ENCODE measurements at regions not wholly inside any gene's neighbourhood (a gene's known extent, or its start where the extent isn't known, plus 50 kb on each side); places are given as distances from the start of the nearest gene placed in this dataset.

DNA sequence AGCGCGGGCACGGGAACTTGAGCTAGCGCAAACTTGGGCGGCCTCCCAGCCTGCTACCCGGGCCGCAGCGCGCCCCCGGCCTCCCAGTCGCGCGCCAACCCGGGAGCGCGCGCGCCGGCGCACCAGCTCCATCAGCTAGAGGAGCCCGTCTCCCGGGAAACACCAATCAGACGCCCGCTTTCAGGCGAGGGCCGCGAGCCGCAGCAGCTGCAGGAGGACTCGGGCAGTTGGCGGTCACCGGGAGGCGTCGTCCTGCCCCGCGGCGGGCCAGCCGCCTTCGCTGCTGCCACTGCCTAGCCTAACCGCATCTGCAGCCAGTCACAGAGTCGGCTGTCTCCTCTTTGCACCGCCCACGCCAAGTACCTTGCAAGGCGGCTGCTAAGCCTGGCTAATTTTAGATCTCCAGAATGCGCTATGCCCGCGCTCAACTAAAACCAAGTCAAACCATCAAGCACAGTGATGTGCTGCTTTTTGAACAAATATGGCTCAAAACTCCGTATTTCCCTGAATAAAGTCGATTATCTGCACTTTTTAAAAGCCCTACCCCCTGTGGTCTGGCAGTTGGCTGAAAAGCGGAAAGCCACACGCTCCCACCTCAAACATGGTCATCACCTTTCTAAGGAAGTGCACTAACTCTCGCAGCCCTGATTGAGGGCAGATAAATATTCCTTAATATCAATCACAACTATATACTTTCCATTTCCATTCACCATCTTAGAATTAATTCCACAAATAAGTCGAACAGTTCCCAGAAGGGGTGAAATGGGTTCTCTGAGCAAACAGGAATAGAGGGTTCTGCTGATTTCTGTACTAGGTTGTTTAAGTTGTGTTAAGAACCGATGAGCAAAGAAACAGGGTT lies 221.8 kb downstream of the MEF2C start:
- H3K79me2 ChIP-seq (ENCODE audit: control insufficient read depth, low read length): peaks cover 13% of the 10 kb centered on the region
- H4K20me1 ChIP-seq (ENCODE audit: control insufficient read depth, insufficient read depth, low read depth, low read length): peaks cover 6% of the 10 kb centered on the region
- no peak for TF ChIP-seq EZH2phosphoT487 (IDR thresholded peaks at IDR 0.05; ENCODE audit: borderline replicate concordance, low read length)
- peak overlapping the region; percentile 93 for H3K4me2 ChIP-seq (ENCODE audit: low read length)
- H3K9me3 ChIP-seq (ENCODE audit: control insufficient read depth, insufficient read depth, low read length): no peaks in the 10 kb centered on the region
- peaks cover 34% of the 10 kb centered on the region for H3F3A ChIP-seq (ENCODE audit: control insufficient read depth, insufficient read depth)
- H3K27me3 ChIP-seq (ENCODE audit: control insufficient read depth, low read length): peaks cover 54% of the 10 kb centered on the region
- H3K9me2 ChIP-seq (replicated peaks; ENCODE audit: control insufficient read depth, low read length): no peaks in the 10 kb centered on the region
- peak overlapping the region; percentile 50 for H3K27ac ChIP-seq (ENCODE audit: low read depth, low read length)
- no peaks in the 10 kb centered on the region for H3K36me3 ChIP-seq (ENCODE audit: control insufficient read depth, low read length)
- H3K4me3 ChIP-seq (ENCODE audit: low read length): peak overlapping the region; percentile 81
- peaks cover 70% of the 10 kb centered on the region for H3K4me1 ChIP-seq (ENCODE audit: control insufficient read depth, low read length)

DNA sequence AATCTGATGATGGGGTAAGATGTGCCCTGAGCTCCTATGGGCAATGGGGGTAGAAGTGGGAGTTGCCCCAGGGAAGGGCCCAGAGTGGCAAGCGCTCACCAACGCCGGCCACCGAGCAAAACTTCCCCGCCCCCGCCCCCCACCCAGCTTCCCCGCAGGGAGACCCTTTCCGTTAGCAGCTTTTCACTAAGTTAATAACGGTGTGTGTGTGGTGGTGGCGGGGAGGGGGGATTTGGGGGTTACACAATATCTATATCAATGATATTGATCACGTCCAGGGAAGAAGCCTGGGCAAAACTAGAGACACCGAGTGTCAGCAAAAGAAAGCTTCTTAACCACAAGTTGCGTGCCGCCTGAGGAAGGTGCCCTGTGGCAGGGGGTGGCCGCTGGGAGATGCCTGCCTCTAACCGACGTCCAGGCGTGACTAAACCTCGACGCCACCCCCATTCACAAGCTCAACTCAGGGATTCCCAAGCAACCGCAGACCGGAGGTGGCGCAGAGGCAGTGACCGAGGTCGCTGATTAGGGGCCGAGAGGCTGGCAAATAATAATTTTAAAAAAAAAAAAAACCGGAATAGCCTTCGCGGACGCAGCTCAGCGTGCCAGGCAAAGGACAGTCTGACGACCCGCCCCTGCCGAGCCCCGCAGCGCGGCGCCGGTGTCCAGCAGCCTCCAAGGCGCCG lies 222.6 kb downstream of the MEF2C start:
- H3K36me3 ChIP-seq (ENCODE audit: control insufficient read depth, low read length): no peaks in the 10 kb centered on the region
- H3K79me2 ChIP-seq (ENCODE audit: control insufficient read depth, low read length): peaks cover 6% of the 10 kb centered on the region
- no peaks in the 10 kb centered on the region for H3K9me3 ChIP-seq (ENCODE audit: control insufficient read depth, insufficient read depth, low read length)
- H3K27me3 ChIP-seq (ENCODE audit: control insufficient read depth, low read length): peaks cover 49% of the 10 kb centered on the region
- TF ChIP-seq, protein P1, sequence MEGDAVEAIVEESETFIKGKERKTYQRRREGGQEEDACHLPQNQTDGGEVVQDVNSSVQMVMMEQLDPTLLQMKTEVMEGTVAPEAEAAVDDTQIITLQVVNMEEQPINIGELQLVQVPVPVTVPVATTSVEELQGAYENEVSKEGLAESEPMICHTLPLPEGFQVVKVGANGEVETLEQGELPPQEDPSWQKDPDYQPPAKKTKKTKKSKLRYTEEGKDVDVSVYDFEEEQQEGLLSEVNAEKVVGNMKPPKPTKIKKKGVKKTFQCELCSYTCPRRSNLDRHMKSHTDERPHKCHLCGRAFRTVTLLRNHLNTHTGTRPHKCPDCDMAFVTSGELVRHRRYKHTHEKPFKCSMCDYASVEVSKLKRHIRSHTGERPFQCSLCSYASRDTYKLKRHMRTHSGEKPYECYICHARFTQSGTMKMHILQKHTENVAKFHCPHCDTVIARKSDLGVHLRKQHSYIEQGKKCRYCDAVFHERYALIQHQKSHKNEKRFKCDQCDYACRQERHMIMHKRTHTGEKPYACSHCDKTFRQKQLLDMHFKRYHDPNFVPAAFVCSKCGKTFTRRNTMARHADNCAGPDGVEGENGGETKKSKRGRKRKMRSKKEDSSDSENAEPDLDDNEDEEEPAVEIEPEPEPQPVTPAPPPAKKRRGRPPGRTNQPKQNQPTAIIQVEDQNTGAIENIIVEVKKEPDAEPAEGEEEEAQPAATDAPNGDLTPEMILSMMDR (IDR thresholded peaks at IDR 0.05; ENCODE audit: low read depth, low read length, poor library complexity, severe bottlenecking): no peak
- no peak for TF ChIP-seq EZH2phosphoT487 (IDR thresholded peaks at IDR 0.05; ENCODE audit: borderline replicate concordance, low read length)
- H4K20me1 ChIP-seq (ENCODE audit: control insufficient read depth, insufficient read depth, low read depth, low read length): peaks cover 2% of the 10 kb centered on the region; the same call in 1 of the 2 replicates
- H3K4me1 ChIP-seq (ENCODE audit: control insufficient read depth, low read length): peaks cover 62% of the 10 kb centered on the region
- H3F3A ChIP-seq (ENCODE audit: control insufficient read depth, insufficient read depth): peaks cover 33% of the 10 kb centered on the region
- peak overlapping the region; percentile 93 for H3K4me2 ChIP-seq (ENCODE audit: low read length)
- H3K27ac ChIP-seq (ENCODE audit: low read depth, low read length): peak overlapping the region; percentile 50
- no peaks in the 10 kb centered on the region for H3K9me2 ChIP-seq (replicated peaks; ENCODE audit: control insufficient read depth, low read length)
- peak overlapping the region; percentile 81 for H3K4me3 ChIP-seq (ENCODE audit: low read length)

DNA sequence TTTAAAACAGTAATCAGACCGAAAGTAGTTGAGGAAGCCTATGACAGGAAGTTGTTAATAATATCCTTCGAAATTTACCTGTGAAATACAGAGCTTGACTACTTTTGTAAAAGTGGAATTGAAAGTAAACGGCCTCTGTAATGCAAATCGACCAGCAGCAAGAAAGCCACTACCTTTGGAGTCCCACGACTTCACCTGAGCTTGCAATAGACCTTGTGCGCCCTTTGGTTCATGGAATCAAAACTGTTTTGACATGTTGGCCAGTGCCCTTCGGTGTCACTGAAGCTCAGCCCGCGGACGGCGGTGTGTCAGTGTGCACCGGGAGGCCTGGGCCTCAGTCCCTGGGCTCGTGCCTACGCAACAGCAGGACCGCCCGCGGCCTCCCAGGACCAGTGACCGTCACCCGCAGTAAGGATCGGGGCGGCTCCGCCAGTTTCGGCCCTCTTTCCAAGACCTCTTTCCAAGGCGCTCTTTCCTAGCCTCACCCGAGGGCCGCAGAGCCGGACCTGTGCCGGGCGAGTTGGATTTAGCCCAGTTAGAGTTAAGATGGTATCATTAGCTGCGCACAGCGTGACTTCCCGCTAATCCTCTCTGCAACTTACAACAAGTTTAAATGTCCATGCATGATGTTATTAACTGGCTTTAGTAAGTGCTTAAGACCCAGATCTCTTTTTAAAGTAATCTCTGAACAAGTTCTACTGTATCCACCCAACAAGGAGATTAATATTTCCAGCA lies 223.3 kb downstream of the MEF2C start:
- peaks cover 41% of the 10 kb centered on the region for H3K27me3 ChIP-seq (ENCODE audit: control insufficient read depth, low read length)

More for the DNA sequence above, 223.3 kb downstream of the MEF2C start:
- Histone ChIP-seq H3K9me2 (replicated peaks; ENCODE audit: control insufficient read depth, low read length) (no peaks in the 10 kb centered on the region), H3K9me3 (ENCODE audit: control insufficient read depth, insufficient read depth, low read length) (no peaks in the 10 kb centered on the region), H3K4me1 (ENCODE audit: control insufficient read depth, low read length) (peaks cover 55% of the 10 kb centered on the region), H3K36me3 (ENCODE audit: control insufficient read depth, low read length) (no peaks in the 10 kb centered on the region), H3K4me2 (ENCODE audit: low read length) (peak overlapping the region; percentile 93), H3K4me3 (ENCODE audit: low read length) (peak overlapping the region; percentile 81), H3K27ac (ENCODE audit: low read depth, low read length) (peak overlapping the region; percentile 50), H3F3A (ENCODE audit: control insufficient read depth, insufficient read depth) (peaks cover 30% of the 10 kb centered on the region; the same call in 1 of the 2 replicates), H4K20me1 (ENCODE audit: control insufficient read depth, insufficient read depth, low read depth, low read length) (no peaks in the 10 kb centered on the region), H3K79me2 (ENCODE audit: control insufficient read depth, low read length) (no peaks in the 10 kb centered on the region)
- no peak for TF ChIP-seq EZH2phosphoT487 (IDR thresholded peaks at IDR 0.05; ENCODE audit: borderline replicate concordance, low read length)
- TF ChIP-seq, protein P1 (IDR thresholded peaks at IDR 0.05; ENCODE audit: low read depth, low read length, poor library complexity, severe bottlenecking): no peak

All from DOHH2 (cell line).